ENCODE measurements at regions not wholly inside any gene's neighbourhood (a gene's known extent, or its start where the extent isn't known, plus 50 kb on each side); places are given as distances from the start of the nearest gene placed in this dataset.

DNA sequence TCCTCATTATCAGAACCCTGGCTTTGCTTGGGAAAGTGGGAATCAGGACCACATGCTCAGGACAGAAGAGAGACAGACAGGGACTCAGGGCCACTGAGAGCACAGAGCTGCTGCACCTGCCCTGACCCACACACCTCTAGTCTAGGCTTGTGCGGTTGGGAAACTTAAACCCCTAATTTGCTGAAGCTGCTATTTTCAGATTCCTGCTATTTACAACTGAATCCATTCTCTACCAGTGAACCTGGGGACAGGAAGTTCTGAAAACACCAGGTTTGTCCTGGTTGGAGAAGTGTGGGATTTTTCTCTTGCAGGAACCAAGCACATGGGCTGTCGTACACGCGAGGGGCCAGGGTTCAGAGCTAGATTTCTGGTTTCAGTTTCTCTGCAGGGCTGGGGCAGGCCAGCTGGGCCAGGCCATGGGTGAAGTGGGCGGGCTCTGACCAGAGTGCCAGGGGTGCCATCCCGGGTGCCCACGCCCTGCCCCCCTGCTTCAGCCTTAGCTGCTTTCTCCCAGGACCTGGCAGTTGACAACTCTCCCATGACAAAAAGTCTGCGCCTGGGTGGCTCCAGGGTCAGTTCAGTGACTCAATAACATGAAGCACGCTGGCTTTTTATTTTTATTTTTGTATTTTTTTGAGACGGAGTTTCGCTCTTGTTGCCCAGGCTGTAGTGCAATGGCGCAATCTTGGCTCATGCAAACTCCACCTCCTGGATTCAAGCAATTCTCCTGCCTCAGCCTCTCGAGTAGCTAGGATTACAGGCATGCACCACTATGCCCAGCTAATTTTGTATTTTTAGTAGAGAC, 51.3 kb upstream of the SLC1A4 start (continued):
- TF ChIP-seq RAD21 (CRISPR knock-in tag; IDR thresholded peaks at IDR 0.05): no peak
- no peak for TF ChIP-seq FOXO1 (CRISPR knock-in tag; IDR thresholded peaks at IDR 0.05)
- TF ChIP-seq GTF3A (CRISPR knock-in tag; conservative IDR thresholded peaks at IDR 0.05): no peak
- TF ChIP-seq DNMT1 (CRISPR knock-in tag; IDR thresholded peaks at IDR 0.05): no peak
- TF ChIP-seq, protein P1, sequence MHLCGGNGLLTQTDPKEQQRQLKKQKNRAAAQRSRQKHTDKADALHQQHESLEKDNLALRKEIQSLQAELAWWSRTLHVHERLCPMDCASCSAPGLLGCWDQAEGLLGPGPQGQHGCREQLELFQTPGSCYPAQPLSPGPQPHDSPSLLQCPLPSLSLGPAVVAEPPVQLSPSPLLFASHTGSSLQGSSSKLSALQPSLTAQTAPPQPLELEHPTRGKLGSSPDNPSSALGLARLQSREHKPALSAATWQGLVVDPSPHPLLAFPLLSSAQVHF (CRISPR knock-in tag; IDR thresholded peaks at IDR 0.05): no peak
- no peak for TF ChIP-seq RBAK (CRISPR knock-in tag; IDR thresholded peaks at IDR 0.05)
- no peak for TF ChIP-seq HOXA3 (CRISPR knock-in tag; IDR thresholded peaks at IDR 0.05)
- TF ChIP-seq, protein P2, sequence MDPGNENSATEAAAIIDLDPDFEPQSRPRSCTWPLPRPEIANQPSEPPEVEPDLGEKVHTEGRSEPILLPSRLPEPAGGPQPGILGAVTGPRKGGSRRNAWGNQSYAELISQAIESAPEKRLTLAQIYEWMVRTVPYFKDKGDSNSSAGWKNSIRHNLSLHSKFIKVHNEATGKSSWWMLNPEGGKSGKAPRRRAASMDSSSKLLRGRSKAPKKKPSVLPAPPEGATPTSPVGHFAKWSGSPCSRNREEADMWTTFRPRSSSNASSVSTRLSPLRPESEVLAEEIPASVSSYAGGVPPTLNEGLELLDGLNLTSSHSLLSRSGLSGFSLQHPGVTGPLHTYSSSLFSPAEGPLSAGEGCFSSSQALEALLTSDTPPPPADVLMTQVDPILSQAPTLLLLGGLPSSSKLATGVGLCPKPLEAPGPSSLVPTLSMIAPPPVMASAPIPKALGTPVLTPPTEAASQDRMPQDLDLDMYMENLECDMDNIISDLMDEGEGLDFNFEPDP (CRISPR knock-in tag; conservative IDR thresholded peaks at IDR 0.05): peak; percentile 92; the same call in 1 of the 2 replicates
- TF ChIP-seq FOSL1 (CRISPR knock-in tag; IDR thresholded peaks at IDR 0.05; ENCODE audit: borderline replicate concordance): no peak
- TF ChIP-seq TEAD2 (CRISPR knock-in tag; IDR thresholded peaks at IDR 0.05): no peak
- peak; percentile 64 for TF ChIP-seq DMAP1 (CRISPR knock-in tag; IDR thresholded peaks at IDR 0.05)
- TF ChIP-seq TBX2 (CRISPR knock-in tag; IDR thresholded peaks at IDR 0.05; ENCODE audit: borderline replicate concordance): no peak
- TF ChIP-seq ZBTB20 (CRISPR knock-in tag; IDR thresholded peaks at IDR 0.05; ENCODE audit: borderline replicate concordance, low read depth): no peak
- TF ChIP-seq TOE1 (CRISPR knock-in tag; IDR thresholded peaks at IDR 0.05): no peak
- TF ChIP-seq, protein P3, sequence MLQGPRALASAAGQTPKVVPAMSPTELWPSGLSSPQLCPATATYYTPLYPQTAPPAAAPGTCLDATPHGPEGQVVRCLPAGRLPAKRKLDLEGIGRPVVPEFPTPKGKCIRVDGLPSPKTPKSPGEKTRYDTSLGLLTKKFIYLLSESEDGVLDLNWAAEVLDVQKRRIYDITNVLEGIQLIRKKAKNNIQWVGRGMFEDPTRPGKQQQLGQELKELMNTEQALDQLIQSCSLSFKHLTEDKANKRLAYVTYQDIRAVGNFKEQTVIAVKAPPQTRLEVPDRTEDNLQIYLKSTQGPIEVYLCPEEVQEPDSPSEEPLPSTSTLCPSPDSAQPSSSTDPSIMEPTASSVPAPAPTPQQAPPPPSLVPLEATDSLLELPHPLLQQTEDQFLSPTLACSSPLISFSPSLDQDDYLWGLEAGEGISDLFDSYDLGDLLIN (CRISPR knock-in tag; IDR thresholded peaks at IDR 0.05; ENCODE audit: borderline replicate concordance): no peak
- TF ChIP-seq, protein P4, sequence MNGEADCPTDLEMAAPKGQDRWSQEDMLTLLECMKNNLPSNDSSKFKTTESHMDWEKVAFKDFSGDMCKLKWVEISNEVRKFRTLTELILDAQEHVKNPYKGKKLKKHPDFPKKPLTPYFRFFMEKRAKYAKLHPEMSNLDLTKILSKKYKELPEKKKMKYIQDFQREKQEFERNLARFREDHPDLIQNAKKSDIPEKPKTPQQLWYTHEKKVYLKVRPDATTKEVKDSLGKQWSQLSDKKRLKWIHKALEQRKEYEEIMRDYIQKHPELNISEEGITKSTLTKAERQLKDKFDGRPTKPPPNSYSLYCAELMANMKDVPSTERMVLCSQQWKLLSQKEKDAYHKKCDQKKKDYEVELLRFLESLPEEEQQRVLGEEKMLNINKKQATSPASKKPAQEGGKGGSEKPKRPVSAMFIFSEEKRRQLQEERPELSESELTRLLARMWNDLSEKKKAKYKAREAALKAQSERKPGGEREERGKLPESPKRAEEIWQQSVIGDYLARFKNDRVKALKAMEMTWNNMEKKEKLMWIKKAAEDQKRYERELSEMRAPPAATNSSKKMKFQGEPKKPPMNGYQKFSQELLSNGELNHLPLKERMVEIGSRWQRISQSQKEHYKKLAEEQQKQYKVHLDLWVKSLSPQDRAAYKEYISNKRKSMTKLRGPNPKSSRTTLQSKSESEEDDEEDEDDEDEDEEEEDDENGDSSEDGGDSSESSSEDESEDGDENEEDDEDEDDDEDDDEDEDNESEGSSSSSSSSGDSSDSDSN (CRISPR knock-in tag; IDR thresholded peaks at IDR 0.05): no peak
- no peak for TF ChIP-seq REL (CRISPR knock-in tag; conservative IDR thresholded peaks at IDR 0.05)
- 0 out of 2 replicates have a peak, but pooled peaks have one; percentile 37 for TF ChIP-seq ZNF337 (CRISPR knock-in tag; IDR thresholded peaks at IDR 0.05; ENCODE audit: borderline replicate concordance, low read depth)
- TF ChIP-seq, protein P5, sequence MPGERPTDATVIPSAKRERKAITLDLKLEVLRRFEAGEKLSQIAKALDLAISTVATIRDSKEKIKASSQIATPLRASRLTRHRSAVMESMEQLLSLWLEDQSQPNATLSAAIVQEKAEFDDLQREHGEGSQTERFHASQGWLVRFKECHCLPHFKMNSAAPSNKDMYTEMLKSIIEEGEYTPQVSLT (CRISPR knock-in tag; IDR thresholded peaks at IDR 0.05; ENCODE audit: borderline replicate concordance, low read depth): no peak
- no peak for TF ChIP-seq SMYD3 (CRISPR knock-in tag; IDR thresholded peaks at IDR 0.05)
- no peak for TF ChIP-seq ZFP36 (IDR thresholded peaks at IDR 0.05; ENCODE audit: borderline replicate concordance, low read depth, low read length, partially characterized antibody)
- no peak for TF ChIP-seq BHLHE40 (IDR thresholded peaks at IDR 0.05; ENCODE audit: low read length)
- TF ChIP-seq ZNF652 (CRISPR knock-in tag; IDR thresholded peaks at IDR 0.05; ENCODE audit: borderline replicate concordance, low read depth): no peak
- TF ChIP-seq, protein P6, sequence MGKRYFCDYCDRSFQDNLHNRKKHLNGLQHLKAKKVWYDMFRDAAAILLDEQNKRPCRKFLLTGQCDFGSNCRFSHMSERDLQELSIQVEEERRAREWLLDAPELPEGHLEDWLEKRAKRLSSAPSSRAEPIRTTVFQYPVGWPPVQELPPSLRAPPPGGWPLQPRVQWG (CRISPR knock-in tag; IDR thresholded peaks at IDR 0.05; ENCODE audit: borderline replicate concordance, low read depth): no peak
- TF ChIP-seq ZFX (CRISPR knock-in tag; IDR thresholded peaks at IDR 0.05; ENCODE audit: low read depth): 0 out of 2 replicates have a peak, but pooled peaks have one; percentile 35

Measured in HepG2 (cell line).